GM13977 (cell line): ENCODE measurements at regions not wholly inside any gene's neighbourhood (a gene's known extent, or its start where the extent isn't known, plus 50 kb on each side); places are given as distances from the start of the nearest gene placed in this dataset.

Source experiments
- DNase-seq: peaks from one replicate; pipeline ENCODE4 v3.0.0; 2012; ENCODE audit warnings: low spot score
- in situ Hi-C: fragments of 300-500 bp; cut with MboI; formaldehyde crosslinking; loops from one replicate; pipeline ENCODE4 v1.12.0; 2022; ENCODE audit warnings: low sequenced_read_pairs, low pct_unique_long_range_greater_than_20kb, mixed read lengths, inconsistent platforms; ENCODE audit not compliant: unreplicated experiment
- TF ChIP-seq, protein P1 (sequence below): IDR thresholded peaks from 2 replicates; pipeline ENCODE4 v1.5.1; 2012; ENCODE audit warnings: mild to moderate bottlenecking, control low read depth; ENCODE audit not compliant: insufficient read depth; ENCODE audit errors: extremely low read depth, missing control alignments

DNA sequence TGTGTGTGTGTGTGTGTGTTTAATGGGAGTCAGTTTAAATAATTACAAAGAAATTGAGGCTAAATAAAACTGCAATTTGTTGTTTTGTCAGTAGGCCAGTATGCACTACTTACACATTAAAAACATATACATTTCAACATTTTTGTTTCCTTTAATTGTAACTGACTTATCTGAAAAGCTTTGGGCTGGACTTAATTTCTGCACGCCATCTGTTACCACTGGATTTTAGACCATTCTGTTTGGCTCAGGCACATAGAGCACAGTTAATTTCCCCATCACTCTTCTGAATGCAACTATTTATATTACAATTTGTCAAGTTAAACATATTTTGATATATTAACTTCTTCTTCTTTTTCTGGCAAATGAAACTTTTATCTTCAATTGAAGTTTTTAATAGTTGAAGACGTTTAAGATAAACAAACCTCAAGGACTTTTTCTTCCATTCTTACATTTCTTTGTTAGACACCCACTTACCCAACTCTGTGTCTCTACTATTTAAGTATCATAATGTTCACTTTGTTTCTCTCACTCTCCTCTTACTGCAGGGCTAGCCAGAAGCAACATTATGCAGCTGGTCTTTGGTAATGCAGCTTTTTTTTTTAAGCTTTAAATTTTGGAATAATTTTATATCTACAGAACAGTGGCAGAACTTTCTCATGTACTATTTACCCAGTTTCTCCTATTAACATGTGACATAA lies 253.4 kb upstream of the ANKH start:
- in situ Hi-C loops = no loop called here
- DNase-seq = no peak
- TF ChIP-seq, protein P1, sequence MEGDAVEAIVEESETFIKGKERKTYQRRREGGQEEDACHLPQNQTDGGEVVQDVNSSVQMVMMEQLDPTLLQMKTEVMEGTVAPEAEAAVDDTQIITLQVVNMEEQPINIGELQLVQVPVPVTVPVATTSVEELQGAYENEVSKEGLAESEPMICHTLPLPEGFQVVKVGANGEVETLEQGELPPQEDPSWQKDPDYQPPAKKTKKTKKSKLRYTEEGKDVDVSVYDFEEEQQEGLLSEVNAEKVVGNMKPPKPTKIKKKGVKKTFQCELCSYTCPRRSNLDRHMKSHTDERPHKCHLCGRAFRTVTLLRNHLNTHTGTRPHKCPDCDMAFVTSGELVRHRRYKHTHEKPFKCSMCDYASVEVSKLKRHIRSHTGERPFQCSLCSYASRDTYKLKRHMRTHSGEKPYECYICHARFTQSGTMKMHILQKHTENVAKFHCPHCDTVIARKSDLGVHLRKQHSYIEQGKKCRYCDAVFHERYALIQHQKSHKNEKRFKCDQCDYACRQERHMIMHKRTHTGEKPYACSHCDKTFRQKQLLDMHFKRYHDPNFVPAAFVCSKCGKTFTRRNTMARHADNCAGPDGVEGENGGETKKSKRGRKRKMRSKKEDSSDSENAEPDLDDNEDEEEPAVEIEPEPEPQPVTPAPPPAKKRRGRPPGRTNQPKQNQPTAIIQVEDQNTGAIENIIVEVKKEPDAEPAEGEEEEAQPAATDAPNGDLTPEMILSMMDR = no peak

DNA sequence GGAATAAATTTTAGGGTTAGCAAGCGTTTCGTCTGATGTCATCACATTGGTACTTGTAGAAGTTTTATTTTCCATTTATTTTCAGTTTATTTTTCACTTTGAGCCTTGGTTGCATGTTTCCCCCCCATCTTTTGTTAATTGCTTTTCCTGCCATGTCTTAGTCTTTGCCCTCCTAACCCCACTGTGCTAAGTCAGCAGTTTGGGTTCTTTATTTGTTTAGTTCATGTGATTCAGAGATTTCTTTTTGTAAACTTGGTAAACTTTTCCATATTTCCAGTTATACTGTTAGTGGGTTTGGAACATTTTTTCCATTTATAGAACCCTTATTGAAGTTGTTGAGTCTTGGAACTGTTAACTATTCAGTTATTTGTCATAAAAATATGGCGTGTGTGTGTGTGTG lies 252.9 kb upstream of the ANKH start:
- in situ Hi-C loops = no loop called here
- TF ChIP-seq, protein P1 = no peak
- DNase-seq = no peak

DNA sequence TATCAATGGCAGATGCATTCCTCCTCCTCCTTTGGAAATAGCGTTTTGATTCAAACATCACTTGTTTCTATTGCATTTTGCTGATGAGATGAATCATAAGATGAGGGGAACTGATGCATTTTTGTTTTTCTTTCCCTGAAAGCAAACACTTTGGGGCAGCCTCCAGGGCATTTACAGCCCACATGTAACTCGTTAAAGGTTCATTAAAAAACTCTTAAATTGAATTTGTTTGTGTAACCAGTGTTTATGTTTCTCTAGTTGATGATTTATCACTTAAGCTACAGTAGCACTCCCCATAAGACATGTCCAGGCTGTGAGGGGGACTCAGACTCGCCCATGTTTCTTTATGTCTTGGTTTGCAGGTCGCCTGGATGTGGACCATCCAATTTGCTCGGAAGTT lies 246.1 kb upstream of the ANKH start:
- in situ Hi-C loops = no loop called here
- TF ChIP-seq, protein P1 = no peak
- no peak for DNase-seq

DNA sequence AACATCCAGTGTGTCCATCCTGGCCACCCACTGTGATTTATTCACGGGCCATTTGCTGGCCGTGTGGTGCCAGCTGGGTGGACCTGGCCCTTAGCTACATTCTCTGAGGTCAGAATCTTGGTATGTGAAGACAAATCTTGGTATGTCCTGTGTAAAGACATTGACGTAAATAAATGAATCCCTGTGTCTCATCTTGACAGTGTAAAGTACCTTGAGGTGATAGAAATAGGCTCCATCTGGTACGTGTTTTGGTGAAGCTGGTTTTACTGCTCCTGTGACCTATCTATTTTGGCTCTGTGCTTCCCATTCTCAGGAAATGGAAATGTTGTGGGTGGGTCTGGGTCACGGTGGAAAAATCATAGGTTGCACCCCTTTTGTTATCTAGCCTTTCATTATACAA lies 245.4 kb upstream of the ANKH start:
- in situ Hi-C loops = no loop called here
- DNase-seq = no peak
- TF ChIP-seq, protein P1 = no peak

DNA sequence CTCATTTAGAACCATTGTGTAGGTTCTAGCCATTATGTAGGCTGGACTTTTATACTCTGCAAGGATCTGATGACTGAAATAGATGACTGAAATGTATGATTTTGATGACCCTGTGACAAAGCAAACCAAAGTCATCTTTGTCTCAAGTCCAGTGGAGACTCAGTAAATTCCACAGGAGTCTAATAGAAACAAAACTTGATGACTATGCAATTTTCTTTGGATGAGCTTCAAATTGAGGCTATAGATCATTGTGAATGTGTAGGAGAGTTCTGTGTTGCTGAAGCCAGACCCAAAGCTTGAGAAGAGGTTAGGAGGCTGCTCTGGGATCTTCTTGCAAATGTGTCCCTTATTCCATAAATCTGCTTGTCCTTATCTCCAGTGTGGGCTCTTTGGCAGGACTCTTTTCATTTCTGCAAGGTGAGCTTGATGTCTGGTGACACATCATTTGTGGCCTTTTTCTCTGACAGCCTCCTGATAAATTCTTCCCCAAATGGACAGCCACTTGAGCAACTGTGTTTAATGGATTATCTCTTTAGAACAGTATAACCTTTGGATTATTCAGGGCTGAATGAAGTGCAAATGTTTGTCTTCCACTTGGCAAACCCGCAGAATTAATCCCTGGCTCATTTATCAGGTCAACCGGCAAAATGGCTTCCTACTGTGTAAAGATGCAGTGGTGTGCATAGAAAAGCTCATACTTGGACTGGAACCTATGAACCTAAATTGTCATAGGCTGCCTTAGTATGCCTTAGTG lies 235.1 kb upstream of the ANKH start:
- no peak for DNase-seq
- in situ Hi-C loops = no loop called here

DNA sequence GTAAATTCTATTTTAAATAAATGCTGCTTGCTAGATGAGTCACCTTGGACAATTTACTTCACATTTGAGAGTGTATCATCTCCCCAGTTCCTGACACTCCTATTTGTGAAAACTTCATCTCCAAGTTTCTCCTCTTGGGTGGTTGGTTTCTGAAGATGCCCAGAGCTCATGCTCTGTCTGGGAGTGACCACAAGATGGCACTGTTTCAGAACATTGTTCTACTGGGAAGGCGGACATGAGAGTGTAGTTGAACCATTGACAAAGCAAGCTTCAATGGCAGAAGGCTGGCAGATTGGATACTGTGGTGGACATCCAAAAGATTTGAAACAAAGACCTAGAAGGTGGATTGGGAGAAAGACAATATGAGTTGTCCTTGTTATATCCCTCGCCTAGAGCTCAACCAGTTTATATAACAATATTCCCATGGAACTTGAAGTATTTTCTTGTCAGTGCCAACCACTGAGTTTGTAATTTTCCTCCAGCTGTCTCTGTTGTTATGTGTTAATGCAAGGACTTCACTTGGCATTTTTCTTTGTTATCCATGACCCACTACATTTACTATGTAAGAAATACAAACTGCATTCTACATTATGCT lies 234.3 kb upstream of the ANKH start:
- TF ChIP-seq, protein P1 = peak; percentile 79
- in situ Hi-C loops = no loop called here
- DNase-seq = peak; percentile 54

More for the DNA sequence above, 235.1 kb upstream of the ANKH start:
- TF ChIP-seq, protein P1 = no peak
